Retinal pigment epithelial cell (primary cell): ENCODE measurements at regions not wholly inside any gene's neighbourhood (a gene's known extent, or its start where the extent isn't known, plus 50 kb on each side); places are given as distances from the start of the nearest gene placed in this dataset.
A peak's percentile ranks its signal among the peaks of the same experiment; 100 is the strongest.

Experiments used
- DNase-seq: peaks from one replicate; pipeline ENCODE4 v3.0.0-alpha.2; 2010; ENCODE audit warnings: low read depth
- H3K4me3 ChIP-seq: 2 replicates; pipeline ENCODE4 v1.5.1; 2011; ENCODE audit warnings: mild to moderate bottlenecking, low read length, control low read depth, moderate library complexity
- CTCF ChIP-seq: conservative IDR thresholded peaks from 2 replicates; pipeline ENCODE4 v1.5.1; 2011; ENCODE audit warnings: low read depth, low read length, control low read depth, inconsistent platforms

DNA sequence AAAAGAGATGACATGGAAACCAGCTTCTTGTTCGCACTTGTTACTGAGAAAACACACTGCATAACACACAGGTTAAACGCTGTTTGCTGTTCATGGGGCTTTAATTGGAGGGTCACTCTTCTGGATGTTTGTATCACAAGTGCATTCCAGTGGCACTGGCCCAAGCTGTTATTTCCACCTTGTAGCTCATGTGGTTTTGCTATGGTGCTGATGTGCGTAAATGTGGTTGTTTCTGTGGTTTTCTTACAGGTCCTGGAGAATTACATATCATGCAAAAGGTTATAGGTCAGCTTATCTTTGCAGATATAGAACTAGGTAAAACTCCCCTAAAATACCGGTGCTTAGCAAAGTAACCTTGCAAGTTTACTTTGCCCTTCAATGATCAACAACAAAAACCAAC, 89.3 kb upstream of the AHI1 start:
- no peak for TF ChIP-seq CTCF
- peak; percentile 93 for DNase-seq
- H3K4me3 ChIP-seq: no peak overlapping the region

DNA sequence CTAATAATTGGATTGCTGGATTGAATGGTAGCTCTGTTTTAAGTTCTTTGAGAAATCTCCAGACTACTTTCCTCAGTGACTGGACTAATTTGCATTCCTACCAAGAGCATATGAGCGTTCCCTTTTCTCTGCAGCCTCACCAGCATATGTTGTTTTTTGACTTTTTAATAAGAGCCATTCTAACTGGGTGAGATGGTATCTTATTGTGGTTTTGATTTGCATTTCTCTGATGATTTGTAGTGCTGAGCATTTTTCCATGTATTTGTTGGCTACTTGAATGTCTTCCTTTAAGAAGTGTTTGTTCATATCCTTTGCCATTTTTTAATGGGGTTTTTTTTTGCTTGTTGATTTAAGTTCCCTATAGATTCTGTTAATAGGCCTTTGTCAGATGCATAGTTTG, 94.7 kb upstream of the AHI1 start:
- DNase-seq: no peak
- TF ChIP-seq CTCF: no peak
- H3K4me3 ChIP-seq: no peak overlapping the region

DNA sequence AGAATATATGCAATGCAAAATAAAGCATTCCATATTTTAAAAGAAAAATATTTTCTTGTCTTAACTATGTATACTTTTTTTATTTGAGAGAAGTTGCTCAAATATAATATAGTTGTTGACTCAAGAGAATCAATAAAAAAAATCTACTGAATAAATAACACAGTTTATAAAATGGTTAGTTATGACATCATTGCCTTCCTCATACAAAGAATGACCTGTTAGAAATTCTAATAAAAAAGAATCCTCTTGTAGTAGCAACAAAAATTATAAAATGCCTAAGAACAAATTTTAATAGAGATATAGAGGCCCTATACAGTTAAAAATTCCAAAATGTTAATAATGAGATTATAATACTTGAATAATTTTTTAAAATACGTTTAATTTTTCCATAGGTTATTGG, 96.5 kb upstream of the AHI1 start:
- TF ChIP-seq CTCF: no peak
- no peak for DNase-seq
- H3K4me3 ChIP-seq: no peak overlapping the region

DNA sequence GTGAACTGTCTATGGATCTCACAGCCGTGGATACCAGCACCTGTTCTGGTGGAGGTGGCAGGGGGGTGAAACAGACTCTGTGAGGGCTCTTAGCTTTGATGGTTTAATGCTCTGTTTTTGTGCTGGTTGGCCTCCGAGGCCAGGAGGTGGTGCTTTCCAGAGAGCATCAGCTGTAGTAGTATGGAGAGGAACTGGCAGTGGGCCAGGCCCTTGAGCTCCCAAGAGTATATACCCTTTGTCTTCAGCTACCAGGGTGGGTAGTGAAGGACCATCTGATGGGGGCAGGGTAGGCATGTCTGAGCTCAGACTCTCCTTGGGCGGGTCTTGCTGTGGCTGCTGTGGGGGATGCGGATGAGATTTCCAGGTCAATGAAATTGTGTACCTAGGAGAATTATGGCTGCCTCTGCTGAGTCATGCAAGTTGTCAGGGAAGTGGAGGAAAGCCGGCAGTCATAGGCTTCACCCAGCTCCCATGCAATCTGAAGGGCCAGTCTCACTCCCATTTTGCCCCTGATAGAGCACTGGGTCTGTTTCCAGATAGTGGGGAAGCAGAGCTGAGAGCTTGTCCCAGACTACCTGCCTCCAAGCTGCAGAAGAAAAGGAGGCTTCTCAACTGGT, 102.7 kb upstream of the AHI1 start:
- TF ChIP-seq CTCF: no peak
- no peak overlapping the region for H3K4me3 ChIP-seq
- DNase-seq: no peak

GRCh38 chr6:135600931-135601330, 103.4 kb upstream of the AHI1 start:
- H3K4me3 ChIP-seq: no peak overlapping the region
- no peak for TF ChIP-seq CTCF
- DNase-seq: no peak

- H3K4me3 ChIP-seq: no peak overlapping the region
- DNase-seq: no peak
- TF ChIP-seq CTCF: no peak
Observed at GRCh38 chr6:135601857-135602256, 104.3 kb upstream of the AHI1 start.

- TF ChIP-seq CTCF: no peak
- no peak overlapping the region for H3K4me3 ChIP-seq
- DNase-seq: no peak
Observed at GRCh38 chr6:135603249-135603648, 105.7 kb upstream of the AHI1 start.
